ENCODE measurements at regions not wholly inside any gene's neighbourhood (a gene's known extent, or its start where the extent isn't known, plus 50 kb on each side); places are given as distances from the start of the nearest gene placed in this dataset.

DNA sequence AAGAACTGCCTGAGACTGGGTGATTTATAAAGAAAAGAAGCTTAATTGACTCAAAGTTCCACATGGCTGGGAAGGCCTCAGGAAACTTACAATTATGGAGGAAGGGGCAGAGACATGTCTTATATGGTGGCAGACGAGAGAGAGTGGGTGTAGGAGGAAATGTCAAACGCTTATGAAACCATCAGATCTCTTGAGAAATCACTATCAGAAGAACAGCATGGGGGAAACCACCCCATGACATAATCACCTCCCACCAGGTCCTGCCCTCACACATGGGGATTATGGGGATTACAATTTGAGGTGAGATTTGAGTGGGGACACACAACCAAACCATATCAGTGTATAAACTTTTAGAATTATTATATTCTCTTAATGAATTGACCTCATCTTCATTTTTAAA, 335.9 kb upstream of the DPYD start:
- no peak for DNase-seq (ENCODE audit: low read depth)
- no peak overlapping the region for H3K4me3 ChIP-seq (ENCODE audit: low read length)
- TF ChIP-seq, protein P1, sequence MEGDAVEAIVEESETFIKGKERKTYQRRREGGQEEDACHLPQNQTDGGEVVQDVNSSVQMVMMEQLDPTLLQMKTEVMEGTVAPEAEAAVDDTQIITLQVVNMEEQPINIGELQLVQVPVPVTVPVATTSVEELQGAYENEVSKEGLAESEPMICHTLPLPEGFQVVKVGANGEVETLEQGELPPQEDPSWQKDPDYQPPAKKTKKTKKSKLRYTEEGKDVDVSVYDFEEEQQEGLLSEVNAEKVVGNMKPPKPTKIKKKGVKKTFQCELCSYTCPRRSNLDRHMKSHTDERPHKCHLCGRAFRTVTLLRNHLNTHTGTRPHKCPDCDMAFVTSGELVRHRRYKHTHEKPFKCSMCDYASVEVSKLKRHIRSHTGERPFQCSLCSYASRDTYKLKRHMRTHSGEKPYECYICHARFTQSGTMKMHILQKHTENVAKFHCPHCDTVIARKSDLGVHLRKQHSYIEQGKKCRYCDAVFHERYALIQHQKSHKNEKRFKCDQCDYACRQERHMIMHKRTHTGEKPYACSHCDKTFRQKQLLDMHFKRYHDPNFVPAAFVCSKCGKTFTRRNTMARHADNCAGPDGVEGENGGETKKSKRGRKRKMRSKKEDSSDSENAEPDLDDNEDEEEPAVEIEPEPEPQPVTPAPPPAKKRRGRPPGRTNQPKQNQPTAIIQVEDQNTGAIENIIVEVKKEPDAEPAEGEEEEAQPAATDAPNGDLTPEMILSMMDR (conservative IDR thresholded peaks at IDR 0.05; ENCODE audit: low read length): no peak

DNA sequence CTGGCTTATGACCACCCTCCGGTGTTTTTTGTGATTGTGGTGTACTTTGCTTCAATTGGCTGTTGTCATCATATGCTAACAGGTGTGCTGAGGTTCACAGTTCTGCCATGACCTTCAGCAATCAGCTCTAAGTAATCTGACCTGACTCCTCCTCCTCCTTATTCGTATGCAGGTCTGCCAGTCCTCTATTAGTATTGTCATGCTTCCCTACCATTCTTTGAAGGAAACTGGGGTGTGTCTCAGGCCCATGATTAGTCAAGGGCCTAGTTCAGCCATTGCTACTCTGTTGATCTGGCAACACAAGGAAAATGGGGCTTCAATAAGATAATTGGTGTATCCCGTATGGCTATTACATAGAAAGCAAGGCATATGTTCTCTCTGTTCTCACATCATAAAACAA, 332.3 kb upstream of the DPYD start:
- DNase-seq (ENCODE audit: low read depth): no peak
- TF ChIP-seq, protein P1 (conservative IDR thresholded peaks at IDR 0.05; ENCODE audit: low read length): no peak
- no peak overlapping the region for H3K4me3 ChIP-seq (ENCODE audit: low read length)

DNA sequence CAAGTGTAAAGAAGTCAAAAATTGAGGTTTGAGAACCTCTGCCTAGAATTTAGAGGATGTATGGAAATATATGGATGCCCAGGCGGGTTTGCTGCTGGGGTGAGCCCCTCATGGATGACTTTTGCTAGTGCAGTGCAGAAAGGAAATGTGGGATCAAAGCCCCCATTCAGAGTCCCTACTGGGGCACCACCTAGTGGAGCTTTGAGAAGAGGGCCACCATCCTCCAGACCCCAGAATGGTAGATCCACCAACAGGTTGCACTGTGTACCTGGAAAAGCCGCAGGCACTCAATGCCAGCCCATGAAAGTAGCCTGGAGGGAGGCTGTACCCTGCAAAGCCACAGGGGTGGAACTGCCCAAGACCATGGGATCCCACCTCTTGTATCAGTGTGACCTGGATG, 330.7 kb upstream of the DPYD start:
- TF ChIP-seq, protein P1 (conservative IDR thresholded peaks at IDR 0.05; ENCODE audit: low read length): no peak
- no peak overlapping the region for H3K4me3 ChIP-seq (ENCODE audit: low read length)
- DNase-seq (ENCODE audit: low read depth): no peak

DNA sequence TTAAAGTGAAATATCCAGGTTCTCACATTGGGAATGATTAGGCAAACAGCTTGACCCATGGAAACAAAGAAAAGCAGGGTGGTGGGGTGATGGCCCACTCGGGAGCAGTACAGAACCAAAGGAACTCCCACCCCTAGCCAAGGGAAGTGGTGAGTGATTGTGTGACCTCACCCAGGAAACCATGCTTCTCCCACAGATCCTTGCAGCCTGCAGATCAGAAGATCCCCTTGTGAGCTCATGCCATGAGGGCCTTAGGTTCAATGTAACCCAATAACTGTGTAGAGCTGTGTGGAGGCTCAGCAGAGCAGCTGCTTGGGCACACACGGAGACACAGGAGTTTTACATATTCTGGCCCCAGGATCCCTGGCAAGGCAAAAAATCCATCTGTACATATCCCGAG, 311.8 kb upstream of the DPYD start:
- H3K4me3 ChIP-seq (ENCODE audit: low read length): no peak overlapping the region
- no peak for DNase-seq (ENCODE audit: low read depth)
- TF ChIP-seq, protein P1 (conservative IDR thresholded peaks at IDR 0.05; ENCODE audit: low read length): no peak

DNA sequence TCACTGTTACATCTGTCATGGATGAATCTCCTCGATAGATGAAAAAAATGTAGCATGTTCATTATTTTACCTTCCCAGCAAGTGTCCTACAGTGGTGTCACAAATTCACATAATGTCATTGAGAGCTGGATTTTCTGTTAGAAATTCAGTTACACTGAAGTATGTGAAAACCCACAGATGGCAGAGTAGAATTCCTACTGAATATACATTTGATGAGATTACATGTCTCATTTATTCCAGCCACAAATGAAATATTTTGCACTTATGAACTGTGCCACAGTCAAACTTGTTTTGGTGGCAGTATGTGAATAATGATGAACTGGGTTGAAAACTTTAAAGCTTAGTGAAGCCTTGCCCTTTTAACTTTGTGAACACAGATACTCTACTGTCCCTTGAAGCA, 301.9 kb upstream of the DPYD start:
- no peak overlapping the region for H3K4me3 ChIP-seq (ENCODE audit: low read length)
- TF ChIP-seq, protein P1 (conservative IDR thresholded peaks at IDR 0.05; ENCODE audit: low read length): no peak
- no peak for DNase-seq (ENCODE audit: low read depth)

DNA sequence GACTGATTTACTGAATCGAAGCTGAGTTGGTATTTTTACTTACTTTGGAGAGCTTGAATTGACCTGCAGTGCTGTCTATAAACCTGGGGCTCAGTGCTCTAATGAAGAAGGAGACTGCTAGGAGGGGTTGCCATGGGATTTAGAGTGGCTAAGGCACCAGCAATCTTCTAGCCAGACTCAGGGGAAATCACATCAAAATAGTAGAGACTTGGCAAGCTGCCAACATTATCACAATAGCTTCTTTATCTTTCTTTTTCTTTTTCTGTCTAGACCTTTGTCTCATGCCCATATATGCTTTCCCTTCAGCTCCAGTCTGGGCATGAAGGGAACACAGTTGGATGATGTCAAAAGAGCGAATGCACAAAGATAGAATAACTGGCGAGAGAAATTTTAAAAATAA, 301.1 kb upstream of the DPYD start:
- TF ChIP-seq, protein P1 (conservative IDR thresholded peaks at IDR 0.05; ENCODE audit: low read length): no peak
- H3K4me3 ChIP-seq (ENCODE audit: low read length): no peak overlapping the region
- DNase-seq (ENCODE audit: low read depth): no peak

DNA sequence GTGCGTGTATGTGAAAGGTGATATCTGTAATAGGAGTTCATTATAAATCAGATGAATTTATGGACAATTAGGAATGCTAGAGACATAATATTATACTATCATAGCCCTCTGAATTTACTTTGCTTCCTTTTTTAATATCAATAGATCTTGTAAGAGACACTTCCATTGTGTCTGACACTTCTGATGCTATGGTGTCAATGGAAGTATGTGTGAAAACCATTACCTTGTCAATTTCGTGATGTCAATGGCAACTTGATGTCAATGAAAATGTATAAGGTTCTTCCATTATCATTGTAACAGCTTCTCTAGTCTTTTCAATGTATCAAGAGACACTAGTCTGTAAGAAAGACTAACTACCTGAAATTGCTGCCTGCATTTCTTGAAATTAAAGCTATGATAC, 296.8 kb upstream of the DPYD start:
- TF ChIP-seq, protein P1 (conservative IDR thresholded peaks at IDR 0.05; ENCODE audit: low read length): no peak
- DNase-seq (ENCODE audit: low read depth): no peak
- H3K4me3 ChIP-seq (ENCODE audit: low read length): no peak overlapping the region

Data from AG10803 (cell line).